Stimulated activated CD4-positive, alpha-beta T cell treated with anti-CD3 and anti-CD28 coated beads, Interleukin-15, amount 100 ng/mL, for 24 hours (primary cell): ENCODE measurements at regions not wholly inside any gene's neighbourhood (a gene's known extent, or its start where the extent isn't known, plus 50 kb on each side); places are given as distances from the start of the nearest gene placed in this dataset.

Experiments
- DNase-seq: peaks from one replicate; pipeline ENCODE4 v3.0.0-alpha.2; 2020

DNA sequence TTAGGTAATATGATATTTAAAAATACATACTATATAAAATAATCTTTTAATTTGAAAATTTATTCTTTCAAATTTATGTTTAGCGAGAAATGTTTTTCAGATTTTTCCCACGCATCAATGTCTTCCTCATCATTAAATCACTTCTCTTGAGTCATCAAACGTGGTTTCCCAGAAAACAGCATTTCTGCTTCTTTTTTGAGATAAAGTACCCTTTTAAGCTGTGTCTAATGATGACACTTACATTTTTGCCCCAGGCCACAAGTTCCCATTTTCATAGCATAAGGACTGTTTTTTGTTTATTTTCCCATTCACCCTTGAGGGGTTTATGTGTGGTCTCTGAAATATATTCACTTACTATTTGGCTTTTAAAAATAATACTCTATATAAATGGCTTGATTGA is 139.0 kb upstream of the HS3ST3A1 start:
- no peak for DNase-seq

DNA sequence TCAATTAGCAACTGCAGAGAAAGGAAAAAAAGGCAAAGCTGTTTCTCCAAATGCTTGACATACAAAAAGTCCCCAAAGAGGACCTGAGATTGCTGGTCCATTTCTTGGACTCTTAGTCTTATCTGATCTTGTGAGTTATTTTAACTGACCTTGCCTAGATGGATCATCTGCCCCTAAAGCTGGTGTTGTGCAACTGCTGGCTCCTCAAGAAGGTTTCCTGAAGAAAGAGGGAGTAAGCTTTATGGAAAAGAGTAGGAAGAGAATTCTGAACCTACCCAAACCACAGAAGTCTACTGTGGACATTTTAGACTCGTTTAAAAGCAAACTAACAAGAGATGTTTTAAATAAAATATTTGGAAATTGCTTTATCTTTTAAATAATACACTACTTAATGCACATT is 140.0 kb upstream of the HS3ST3A1 start:
- DNase-seq, result no peak

DNA sequence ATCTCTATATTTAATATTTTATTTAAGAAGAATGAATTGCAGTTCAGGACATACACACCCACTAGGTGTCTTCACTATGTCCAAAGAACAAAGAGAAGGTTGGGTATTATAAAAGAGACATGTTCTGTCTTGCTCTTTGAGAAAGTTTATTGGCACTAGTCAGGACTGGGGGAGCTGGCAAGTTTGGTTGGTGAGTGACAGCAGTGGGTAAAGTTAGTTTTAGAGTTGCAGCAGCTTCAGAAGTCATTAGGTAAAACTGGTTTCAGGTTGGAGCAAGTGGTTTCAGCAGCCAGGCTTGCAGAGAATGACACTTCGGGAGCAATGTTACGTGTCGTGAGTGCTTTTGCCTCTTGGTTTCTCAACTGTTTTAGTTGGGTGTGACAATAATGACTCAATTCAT is 142.2 kb upstream of the HS3ST3A1 start:
- no peak for DNase-seq

DNA sequence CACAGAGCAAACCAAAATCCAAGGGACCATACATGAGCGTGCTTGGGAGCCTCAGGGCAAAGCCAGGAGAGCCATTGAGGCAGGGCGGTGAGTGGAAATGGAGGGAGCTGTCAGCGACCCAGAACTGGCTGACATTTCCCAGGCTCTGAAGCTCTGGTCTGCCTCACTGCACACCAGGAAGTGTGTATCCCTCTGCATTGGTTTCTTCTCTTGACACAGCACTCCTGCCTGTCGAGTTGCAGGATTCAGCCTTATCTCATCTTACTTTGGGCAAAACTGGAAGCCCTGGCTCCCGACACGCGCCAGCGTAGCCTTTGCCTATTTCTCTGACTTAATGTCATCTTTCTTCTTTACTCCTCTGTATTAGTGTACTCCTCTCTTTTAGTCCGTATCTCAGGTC is 144.7 kb upstream of the HS3ST3A1 start:
- no peak for DNase-seq

DNA sequence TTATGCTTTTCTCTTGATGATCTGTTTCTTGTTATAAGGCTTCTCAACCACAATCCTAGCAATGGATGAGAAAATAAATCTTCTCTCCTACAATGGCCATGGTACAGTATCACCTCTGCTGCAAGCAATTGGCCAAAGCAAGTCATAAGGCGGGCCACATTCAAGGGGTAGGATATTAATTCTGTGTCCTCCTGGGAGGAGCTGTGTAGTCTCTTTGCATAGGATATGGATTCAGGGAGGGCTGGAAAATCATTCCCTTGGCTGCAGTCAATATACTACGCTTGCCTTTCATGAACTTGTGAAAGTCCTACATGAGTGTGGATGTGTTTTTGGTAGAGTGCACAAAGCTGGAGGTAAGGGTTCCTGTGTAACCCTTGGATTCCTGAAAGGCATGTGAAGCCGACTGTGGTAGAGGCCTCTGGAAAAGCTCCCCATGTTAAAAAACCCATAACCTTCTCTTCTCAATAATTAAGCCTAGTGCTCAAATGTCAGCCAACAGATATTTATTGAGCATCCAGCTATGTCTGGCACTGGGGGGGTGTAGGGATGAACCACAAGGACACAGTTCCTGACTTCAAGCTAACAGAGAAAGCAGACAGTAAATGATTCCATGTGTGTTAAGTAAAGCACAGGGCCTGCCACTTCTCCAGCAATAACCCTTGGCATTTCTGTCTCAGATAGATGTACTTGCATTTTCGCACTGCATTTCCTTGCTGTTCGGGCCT is 147.6 kb upstream of the HS3ST3A1 start:
- no peak for DNase-seq

DNA sequence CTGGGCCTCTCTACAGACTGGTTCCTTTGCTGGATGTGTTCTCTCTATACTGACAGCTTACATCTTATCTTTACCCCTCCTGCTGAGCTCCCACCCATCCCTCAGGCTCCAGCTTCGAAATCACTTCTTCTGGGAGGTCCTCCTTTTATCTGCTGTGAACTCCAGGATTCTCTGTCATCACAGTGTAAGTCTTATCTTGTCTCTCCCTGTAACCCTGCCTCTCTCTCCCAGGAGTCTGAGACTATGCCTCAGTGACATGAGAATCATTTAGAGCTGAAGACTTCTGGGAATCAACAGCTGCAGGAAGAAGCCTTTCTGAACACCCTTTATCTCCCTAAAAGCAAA is 148.1 kb upstream of the HS3ST3A1 start:
- no peak for DNase-seq

DNA sequence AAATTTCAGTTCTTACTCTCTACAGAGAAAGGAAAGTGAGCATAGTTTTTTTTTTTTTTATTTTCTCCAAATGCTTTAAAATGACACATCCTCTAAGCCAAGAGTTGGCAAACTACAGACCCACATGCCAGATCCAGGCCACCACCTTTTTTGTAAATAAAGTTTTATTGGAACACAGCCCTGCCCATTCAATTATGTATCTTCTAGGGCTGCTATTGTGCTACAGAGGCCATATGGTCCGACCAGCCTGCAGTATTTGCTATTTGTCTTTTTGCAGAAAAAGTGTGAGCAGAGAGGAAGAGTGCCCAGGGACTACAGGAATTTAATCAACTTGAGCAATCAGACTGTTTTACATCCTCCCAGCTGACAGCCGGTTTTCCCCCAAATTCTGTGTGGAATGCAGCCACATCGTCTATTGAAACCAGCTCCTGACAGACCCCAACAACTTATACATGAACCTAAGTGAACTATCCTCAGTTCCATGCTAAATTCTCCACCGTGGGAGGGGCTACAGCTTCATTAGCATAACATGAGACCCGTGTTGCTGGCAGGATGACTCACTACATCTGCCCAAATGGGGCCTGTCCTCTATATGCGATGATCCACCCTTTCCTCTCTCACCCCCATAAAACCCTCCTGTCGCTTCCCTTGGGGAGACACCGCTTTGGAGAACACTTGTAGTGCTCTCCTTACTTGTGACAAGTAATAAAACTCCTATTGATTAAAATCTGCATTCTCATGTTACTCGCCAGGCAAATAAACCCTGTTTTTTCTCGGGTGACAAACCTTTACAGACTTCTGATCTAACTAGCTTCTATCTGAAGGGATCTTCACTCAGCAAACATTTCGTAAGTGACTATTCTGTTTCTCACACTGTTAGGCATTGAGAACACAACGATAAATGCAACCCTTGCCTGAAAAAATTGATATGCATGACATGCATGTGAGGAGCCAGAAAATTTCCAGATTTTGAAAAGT is 149.4 kb upstream of the HS3ST3A1 start:
- no peak for DNase-seq

DNA sequence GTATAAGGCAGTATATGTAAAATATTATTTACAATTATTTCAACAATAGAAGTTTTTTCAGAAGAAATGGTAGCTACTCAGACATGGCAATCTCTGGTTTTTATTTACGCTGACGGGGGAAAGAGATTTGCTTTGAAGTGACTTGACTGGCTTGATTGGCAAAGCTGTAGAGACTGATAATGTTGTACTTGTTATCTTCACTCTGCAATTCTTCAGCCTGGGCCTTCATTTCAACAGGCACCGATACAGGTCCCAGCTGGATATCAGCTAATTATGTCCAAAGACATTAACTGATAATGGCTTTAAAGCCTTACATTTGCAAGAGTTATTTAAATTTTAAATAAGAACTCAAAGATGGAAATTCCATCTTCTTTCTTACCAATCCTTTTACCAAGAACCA is 151.4 kb upstream of the HS3ST3A1 start:
- DNase-seq, result no peak

DNA sequence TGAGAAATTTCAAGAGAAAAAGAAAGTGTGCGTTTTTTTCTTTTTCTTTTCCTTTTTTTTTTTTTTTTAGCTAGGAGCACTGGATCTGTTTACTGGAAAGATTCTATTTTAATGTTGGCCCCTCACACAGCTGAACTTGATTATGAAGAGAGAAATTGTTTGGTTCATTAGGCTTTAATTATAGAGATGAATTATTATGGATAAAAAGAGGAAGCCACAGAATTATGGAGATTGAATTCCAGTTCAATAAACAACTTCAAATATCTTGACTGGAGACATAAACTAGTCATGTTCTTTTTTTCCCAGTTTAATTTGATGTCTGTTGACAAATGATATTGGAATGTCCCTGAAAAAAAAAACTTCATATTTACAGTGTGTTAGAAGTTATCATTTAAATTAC is 152.0 kb upstream of the HS3ST3A1 start:
- DNase-seq, result no peak

DNA sequence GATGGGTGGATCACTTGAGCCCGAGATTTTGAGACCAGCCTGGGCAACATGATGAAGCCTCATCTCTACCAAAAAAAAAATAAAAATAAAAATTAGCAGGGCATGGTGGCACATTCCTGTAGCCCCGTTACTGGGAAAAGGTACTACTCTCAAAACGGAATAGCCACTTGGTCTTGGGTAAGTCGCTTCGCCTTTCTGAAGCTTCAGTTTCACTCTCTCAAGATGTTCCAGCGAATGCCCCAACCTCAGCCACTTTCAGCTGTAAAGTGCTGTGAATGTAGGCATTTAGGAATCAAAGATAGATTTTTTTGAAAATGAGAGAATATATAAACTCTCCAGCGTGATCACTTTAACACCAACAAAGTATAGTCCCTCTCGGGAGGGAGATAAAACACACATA is 154.1 kb upstream of the HS3ST3A1 start:
- no peak for DNase-seq

DNA sequence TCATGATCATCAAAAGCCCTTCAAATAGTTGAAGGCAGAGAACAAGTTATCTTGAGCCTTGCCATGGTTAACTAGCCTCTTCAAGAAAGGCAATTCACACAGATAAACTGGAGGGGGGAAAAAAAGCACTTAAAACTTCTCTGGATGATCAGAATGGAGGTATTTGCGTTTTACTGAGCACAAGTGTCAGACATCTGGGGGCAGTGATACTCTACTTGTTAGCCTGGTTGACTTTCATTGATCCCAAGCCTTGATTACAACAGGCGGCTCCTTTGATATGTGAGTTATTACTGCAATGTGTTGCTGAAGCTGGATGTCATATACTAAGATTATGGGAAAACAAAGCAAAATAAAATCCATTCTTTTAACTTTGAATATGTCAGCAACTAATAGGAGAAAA is 155.0 kb upstream of the HS3ST3A1 start:
- DNase-seq, result no peak

DNA sequence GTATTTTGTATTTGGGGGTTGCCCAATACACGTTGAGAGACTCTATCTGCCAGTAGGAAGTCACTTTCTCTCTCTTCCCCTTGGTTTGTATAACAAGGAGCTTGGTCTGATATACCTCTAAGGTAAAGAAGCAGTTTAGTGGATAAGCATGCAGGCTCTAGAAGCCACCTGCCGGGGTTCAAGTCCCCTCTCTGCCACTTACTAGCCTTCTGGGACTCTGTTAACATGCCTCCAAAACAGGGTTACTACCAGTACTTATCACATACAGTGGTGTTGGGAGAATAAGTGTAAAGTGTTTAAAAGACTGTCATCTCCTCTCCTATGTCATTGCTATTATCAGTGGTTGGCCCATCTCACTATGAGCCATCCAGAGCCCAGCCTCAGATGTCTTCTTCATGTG is 156.1 kb upstream of the HS3ST3A1 start:
- DNase-seq, result no peak

DNA sequence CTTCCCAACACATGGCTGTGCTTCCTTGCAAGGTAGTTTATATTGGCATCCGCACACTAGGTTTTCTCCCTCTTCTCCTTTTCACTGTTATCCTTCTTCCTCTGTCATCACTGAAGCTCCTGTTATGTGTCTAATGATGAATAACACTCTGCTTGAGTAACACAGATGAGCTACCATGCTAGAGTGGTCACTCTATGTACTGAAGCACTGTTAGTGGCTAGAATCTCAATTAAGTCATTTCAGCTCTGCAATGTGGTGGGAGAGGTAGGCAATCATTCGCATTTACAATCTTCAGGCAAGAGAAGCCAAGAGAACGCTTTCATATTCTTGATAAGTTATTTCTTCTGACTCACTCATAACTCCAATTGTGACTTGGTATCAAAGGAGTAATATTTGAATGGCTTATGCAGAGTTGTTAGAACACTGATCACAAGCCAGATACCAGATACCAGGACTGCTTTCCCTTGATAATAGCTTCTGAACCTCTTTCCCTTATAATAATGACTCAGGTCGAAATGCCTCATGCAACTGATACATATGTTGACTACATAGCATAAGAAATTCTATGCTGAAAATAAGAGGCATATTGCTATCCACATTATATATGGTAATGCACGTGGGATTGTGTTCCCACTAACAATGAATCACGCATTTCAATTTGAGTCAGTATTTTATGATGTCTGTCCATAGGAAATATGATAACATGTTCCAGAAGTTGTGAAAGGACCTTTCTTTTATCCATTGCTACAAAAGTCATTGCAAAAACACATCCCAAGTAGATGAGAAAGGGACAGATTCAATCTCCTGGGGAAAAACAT is 158.0 kb upstream of the HS3ST3A1 start:
- DNase-seq, result no peak

DNA sequence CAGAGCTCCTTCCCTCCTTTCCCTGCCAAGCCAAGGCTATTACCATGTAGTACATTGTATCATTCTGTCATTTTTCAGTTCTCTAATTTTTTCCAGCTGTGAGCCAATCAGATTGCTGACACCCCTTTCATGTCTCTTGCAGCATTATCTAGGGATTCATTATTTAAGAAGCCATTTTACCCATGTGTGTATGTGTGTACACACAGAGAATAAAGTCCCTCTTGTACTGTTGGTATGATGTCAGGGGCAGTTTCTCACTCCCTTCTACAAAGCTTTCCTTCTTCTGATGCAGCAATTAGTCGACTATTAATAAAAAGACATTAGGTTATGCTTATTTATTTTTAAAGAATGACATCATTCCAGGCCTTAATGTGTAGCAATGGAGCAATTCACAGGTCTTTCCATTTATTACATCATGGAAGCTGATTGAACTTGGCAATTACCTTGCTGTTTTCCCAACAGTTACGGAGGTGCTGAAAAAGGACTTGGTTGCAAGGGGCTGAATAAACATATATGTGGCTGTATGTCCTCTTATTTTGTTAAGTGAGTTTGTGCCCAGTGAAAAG is 159.4 kb upstream of the HS3ST3A1 start:
- no peak for DNase-seq

DNA sequence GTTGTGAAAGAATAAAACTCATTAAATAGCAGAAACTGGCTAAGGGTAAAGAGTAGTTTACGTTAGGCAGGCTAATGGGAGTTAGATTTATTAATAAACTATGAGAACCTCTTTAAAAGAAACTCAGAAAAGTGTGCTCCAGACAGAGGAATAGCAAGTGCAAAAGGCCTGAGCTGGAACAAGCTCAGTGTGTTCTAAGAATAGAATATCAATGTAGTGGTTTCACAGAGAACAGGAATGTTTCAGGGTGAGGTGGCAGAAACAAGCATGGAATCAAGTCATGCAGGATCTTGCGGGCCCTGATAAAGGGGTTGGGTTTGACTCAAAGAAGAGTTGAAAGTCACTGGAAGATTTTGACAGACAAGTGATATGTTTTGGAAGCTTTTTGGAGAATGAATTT is 164.0 kb upstream of the HS3ST3A1 start:
- no peak for DNase-seq

DNA sequence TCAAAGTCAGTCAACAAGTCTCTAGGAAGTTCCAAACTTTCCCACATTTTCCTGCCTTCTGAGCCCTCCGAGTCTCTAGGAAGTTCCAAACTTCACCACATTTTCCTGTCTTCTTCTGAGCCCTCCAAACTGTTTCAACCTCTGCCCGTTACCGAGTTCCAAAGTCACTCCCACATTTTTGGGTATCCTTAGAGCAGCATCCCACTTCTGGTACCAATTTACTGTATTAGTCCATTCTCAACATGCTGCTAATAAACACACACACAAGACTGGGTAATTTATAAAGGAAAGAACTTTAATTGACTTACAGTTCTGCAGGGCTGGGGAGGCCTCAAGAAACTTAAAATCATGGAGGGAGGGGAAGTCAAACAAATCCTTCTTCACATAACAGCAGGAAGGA is 169.0 kb upstream of the HS3ST3A1 start:
- no peak for DNase-seq

DNA sequence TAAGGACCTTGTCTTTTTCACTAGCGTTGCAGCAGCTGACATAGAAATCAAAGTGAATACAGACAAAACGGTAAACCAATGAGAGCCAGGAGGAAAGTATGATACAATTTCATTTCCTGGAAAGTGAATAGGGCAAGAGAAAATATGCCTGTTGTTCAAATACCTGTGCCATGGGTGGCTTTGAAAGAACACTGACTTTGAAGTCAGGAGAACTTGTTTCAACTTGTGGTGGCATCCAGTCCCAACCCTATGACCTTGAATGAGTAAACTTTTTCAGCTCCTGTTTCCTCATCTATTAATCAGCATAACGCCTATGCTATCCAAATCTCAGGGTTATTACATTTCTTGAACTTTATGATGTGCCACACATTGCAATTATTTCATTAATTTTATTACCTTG is 173.7 kb upstream of the HS3ST3A1 start:
- no peak for DNase-seq

DNA sequence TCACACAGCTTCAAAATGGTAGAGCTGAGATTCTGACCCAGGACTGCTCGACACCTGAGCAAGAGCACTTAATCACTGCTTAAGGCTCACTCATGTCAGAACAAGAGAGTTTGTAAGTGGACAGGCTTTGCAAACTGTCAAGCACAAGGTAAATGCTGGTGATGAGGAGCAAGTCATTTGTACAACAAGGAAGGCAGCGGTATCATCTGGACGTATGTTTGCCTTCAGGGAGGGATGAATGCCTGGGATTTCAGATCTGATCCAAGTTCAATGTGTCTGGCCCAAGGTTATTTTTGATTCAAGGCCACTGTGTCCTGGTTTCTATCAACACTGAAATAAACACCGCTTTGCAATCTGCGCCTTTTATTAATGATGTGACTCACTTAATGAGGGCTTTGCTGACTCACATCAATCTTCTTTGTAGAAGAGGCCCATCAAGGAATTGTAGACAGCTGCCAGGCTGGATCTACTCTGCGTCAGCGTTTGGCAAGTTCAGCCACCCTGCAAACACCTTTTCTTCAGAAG is 174.4 kb upstream of the HS3ST3A1 start:
- DNase-seq, result no peak

DNA sequence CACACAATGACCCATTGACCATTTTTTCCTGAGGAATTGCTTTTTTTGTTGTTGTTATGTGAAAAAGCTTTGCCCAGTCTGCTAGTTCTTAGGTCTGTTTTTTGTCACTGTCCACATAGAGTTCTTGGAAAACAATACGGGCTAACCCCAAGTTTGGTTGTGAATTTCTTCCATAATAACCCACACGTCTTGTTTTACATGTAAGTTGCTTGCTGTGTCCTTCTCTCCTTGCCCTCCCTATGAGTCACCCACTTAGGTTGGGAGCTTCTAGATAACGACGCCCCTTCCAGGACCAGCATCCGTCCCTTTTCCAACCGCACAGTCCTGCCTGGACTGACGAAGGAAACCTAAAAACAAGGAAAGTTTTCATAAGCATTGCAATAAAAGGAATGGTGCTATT is 175.3 kb upstream of the HS3ST3A1 start:
- DNase-seq, result no peak

DNA sequence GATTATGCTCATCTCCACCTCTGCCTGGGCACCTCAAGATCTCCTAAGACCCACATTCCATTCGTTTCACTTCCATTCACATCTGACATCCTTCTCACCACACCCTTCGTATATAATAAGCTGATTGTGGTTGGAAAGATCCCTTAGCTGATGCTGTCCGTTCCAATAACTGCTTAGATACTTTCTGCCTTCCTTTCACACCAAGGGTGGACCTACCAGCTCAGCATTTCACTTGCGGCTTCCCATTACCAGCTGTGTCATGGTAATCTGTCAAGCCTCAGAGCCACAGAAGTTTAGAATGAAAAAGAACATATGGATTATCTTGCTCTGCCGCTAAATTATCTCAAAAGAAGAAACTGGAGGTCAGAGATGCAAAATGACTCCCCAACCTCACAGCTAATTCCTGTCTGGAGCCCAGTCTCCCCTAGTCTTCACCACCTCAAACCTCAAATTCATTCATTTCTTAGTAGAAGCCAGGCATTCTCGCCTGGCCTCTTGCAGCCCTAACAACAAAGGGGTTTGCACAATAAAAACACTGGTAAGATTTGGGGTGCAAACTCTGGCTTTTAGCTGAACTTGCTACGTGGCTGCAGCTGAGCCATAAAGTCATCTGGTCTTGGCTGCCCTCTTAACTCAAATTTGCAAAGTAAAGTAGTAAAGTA is 182.8 kb upstream of the HS3ST3A1 start:
- no peak for DNase-seq

DNA sequence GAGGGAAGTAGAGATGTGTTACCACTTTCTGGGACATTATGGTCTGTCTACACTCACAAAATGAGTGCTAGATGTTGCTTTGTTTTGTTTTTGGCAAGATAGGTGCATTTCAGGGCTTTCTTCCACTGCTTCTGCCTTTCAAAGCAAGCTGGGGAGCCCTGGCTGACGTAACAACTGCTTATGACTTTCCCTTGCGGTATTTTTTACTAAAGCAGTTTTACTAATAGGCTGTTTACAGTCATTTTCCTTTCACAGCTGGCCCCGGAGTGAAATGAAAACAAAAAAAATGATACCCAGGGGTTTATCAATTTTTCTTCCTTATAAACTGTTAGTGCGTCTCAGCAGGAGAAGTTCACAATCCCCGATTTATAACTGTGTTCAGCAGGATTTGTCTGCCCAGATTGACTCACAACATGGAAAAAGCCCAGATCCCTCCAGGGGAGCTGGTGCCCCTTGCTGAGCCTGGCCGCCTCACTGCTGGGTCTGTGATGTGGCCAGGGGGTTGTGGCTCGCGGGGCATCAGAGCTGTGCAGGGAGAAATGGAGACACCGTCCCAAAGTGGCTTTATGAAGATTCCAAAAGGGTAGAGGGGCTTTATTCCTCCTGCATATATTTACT is 184.4 kb upstream of the HS3ST3A1 start:
- no peak for DNase-seq

DNA sequence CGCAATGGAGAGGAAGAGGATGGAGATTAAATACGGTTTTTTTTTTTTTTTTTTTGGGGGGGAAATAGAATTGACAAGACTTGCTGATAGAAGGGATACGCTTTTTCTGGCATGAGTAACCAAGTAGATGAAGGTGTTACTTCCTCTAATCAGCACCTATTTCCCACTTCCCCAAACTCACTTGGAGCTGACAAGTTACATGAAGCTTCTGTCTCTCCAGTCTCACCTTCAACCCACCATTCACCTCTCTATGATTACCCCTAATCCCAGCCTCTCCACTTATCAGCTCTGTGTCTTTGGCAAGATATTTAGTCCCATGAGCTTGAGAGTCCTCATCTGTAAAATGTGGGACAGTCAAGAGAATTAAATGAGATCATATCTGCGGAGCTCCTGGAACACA is 185.9 kb upstream of the HS3ST3A1 start:
- no peak for DNase-seq
